ENCODE measurements at regions not wholly inside any gene's neighbourhood (a gene's known extent, or its start where the extent isn't known, plus 50 kb on each side); places are given as distances from the start of the nearest gene placed in this dataset.

- no peaks in the 10 kb centered on the region for H3K27me3 ChIP-seq (ENCODE audit: control insufficient read depth, insufficient read depth, low read length)
- H3K4me3 ChIP-seq (ENCODE audit: insufficient read depth, low read depth, low read length): no peak overlapping the region
- no peak overlapping the region for H2BK120ac ChIP-seq (ENCODE audit: low read depth, low read length)
- H3K27ac ChIP-seq (ENCODE audit: insufficient read depth, low read length): no peak overlapping the region
- no peak overlapping the region for H4K91ac ChIP-seq (ENCODE audit: insufficient read depth, low read depth, low read length)
- DNase-seq (peak; percentile 51), ATAC-seq (ENCODE audit: low read depth) (no peak; the same call in 1 of the 2 replicates)
- TF ChIP-seq MAFK (IDR thresholded peaks at IDR 0.05; ENCODE audit: low read depth, low read length): no peak
- TF ChIP-seq CHD1 (IDR thresholded peaks at IDR 0.05; ENCODE audit: low read depth, low read length): no peak
- no peak for TF ChIP-seq CTCF (conservative IDR thresholded peaks at IDR 0.05; ENCODE audit: low read depth, low read length)
- no peak for TF ChIP-seq CEBPB (IDR thresholded peaks at IDR 0.05; ENCODE audit: low read depth, low read length)
- TF ChIP-seq, protein P1, sequence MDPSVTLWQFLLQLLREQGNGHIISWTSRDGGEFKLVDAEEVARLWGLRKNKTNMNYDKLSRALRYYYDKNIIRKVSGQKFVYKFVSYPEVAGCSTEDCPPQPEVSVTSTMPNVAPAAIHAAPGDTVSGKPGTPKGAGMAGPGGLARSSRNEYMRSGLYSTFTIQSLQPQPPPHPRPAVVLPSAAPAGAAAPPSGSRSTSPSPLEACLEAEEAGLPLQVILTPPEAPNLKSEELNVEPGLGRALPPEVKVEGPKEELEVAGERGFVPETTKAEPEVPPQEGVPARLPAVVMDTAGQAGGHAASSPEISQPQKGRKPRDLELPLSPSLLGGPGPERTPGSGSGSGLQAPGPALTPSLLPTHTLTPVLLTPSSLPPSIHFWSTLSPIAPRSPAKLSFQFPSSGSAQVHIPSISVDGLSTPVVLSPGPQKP (IDR thresholded peaks at IDR 0.05; ENCODE audit: borderline replicate concordance, low read depth, low read length): no peak
- no peak for TF ChIP-seq NFE2L2 (IDR thresholded peaks at IDR 0.05; ENCODE audit: low read depth, low read length)
- TF ChIP-seq MAZ (IDR thresholded peaks at IDR 0.05; ENCODE audit: borderline replicate concordance, low read depth, low read length): no peak
- no peak for TF ChIP-seq RCOR1 (IDR thresholded peaks at IDR 0.05; ENCODE audit: insufficient replicate concordance, low read length)
- TF ChIP-seq MXI1 (IDR thresholded peaks at IDR 0.05; ENCODE audit: borderline replicate concordance, low read depth, low read length): no peak
- no peak for TF ChIP-seq RFX5 (IDR thresholded peaks at IDR 0.05; ENCODE audit: low read depth, low read length)
- no peak for TF ChIP-seq BHLHE40 (IDR thresholded peaks at IDR 0.05; ENCODE audit: low read depth, low read length)
- no peaks in the 10 kb centered on the region for H3K9me3 ChIP-seq (ENCODE audit: control insufficient read depth, insufficient read depth, low read length)
- WGBS, 2 experiments (ENCODE audit: extremely low coverage in 2 of 2, insufficient read length in 1 of 2): 27% methylated on average over 4 of the region's 4 CpGs; no CpG with 5 or more reads in 1 of the 2 experiments
- H2AK9ac ChIP-seq (replicated peaks; ENCODE audit: low read depth, low read length, poor library complexity): no peak overlapping the region
- H2BK15ac ChIP-seq (ENCODE audit: low read depth, low read length): no peak overlapping the region
- no peak overlapping the region for H2BK5ac ChIP-seq (ENCODE audit: low read depth, low read length, poor library complexity, severe bottlenecking)
- H3K4me2 ChIP-seq (ENCODE audit: low read depth, low read length): no peak overlapping the region
- no peak overlapping the region for H3K9ac ChIP-seq (ENCODE audit: low read depth, low read length)
- H3K14ac ChIP-seq (replicated peaks; ENCODE audit: low read depth, low read length): no peak overlapping the region
- intact Hi-C loops (cut with micrococcal nuclease) (no loop called here), dilution Hi-C loops (cut with HindIII; ENCODE audit: low sequenced_read_pairs, unreplicated experiment) (no loop called here), in situ Hi-C loops (cut with MboI; ENCODE audit: low sequenced_read_pairs) (no loop called here)
- no peaks in the 10 kb centered on the region for H3K36me3 ChIP-seq (ENCODE audit: control insufficient read depth, insufficient read depth, low read length)
- H4K20me1 ChIP-seq (ENCODE audit: insufficient read depth, low read length): no peaks in the 10 kb centered on the region
- no peak overlapping the region for H2BK20ac ChIP-seq (ENCODE audit: low read depth, low read length)
- no peak overlapping the region for H2AK5ac ChIP-seq (ENCODE audit: low read depth, low read length)
- H3K56ac ChIP-seq (ENCODE audit: extremely low read depth, insufficient read depth, low read length): no peak overlapping the region
- no peak overlapping the region for H3K18ac ChIP-seq (ENCODE audit: low read depth, low read length)
- H3K9me1 ChIP-seq (ENCODE audit: insufficient read depth, low read length): no peaks in the 10 kb centered on the region
- H3K4me1 ChIP-seq (ENCODE audit: control insufficient read depth, insufficient read depth, low read length): no peaks in the 10 kb centered on the region
- no peaks in the 10 kb centered on the region for H3K79me1 ChIP-seq (ENCODE audit: low read depth in 1 of 2, low read length in 2 of 2)
- no peak overlapping the region for H4K5ac ChIP-seq (ENCODE audit: low read depth, low read length)
- ChIA-PET POLR2A (ENCODE audit: unreplicated experiment) (no interaction called here), CTCF (no interaction called here)
- no peak overlapping the region for H4K8ac ChIP-seq (ENCODE audit: low read depth in 2 of 2, low read length in 2 of 2)
- H3K23ac ChIP-seq (ENCODE audit: low read depth, low read length): no peak overlapping the region
- BruUV-seq (replicated peaks): no TSS peak
- no peak overlapping the region for H3K4ac ChIP-seq (ENCODE audit: low read depth, low read length)
- no peak overlapping the region for H2AFZ ChIP-seq (replicated peaks; ENCODE audit: low read length, poor library complexity)
Measured at GRCh38 chr4:179750374-179750773, 2308.1 kb upstream of the AGA start.

Measured in IMR-90 (cell line).